CD14-positive monocyte (primary cell): ENCODE measurements at regions not wholly inside any gene's neighbourhood (a gene's known extent, or its start where the extent isn't known, plus 50 kb on each side); places are given as distances from the start of the nearest gene placed in this dataset.

Experiments used
- DNase-seq, 3 donors: peaks; one replicate each; pipeline ENCODE4 v3.0.0-alpha.2; 2011 to 2022
- H2AFZ ChIP-seq: 2 replicates; pipeline ENCODE4 v1.6.0; 2012; ENCODE audit warnings: mild to moderate bottlenecking, low read depth, low read length, inconsistent platforms; ENCODE audit not compliant: insufficient read depth, poor library complexity, severe bottlenecking
- H3K27ac ChIP-seq, 2 donors: 1 replicate in 1 of 2; 2 replicates in 1 of 2; pipeline ENCODE4 v1.5.1; 2012 to 2013; ENCODE audit warnings: low read length in 2 of 2, control low read depth in 1 of 2, inconsistent platforms in 1 of 2, low read depth in 1 of 2, mild to moderate bottlenecking in 1 of 2
- H3K27me3 ChIP-seq, 2 donors: one replicate each; pipeline versions ENCODE4 v1.6.0 to v1.6.1; 2011 to 2013; ENCODE audit warnings: low read length in 2 of 2; ENCODE audit not compliant: control insufficient read depth in 2 of 2, insufficient read depth in 2 of 2
- H3K36me3 ChIP-seq, 2 donors: replicated peaks in 1 of 2; 1 replicate in 1 of 2; 2 replicates in 1 of 2; pipeline versions ENCODE4 v1.5.1 to v1.6.1; 2012 to 2013; ENCODE audit warnings: low read length in 2 of 2, control low read depth in 1 of 2, inconsistent platforms in 1 of 2, mild to moderate bottlenecking in 1 of 2; ENCODE audit not compliant: insufficient read depth in 2 of 2, control insufficient read depth in 1 of 2
- H3K4me1 ChIP-seq, 2 donors: 1 replicate in 1 of 2; 2 replicates in 1 of 2; pipeline versions ENCODE4 v1.5.1 to v1.6.1; 2012 to 2013; ENCODE audit warnings: low read length in 2 of 2, control low read depth in 1 of 2, inconsistent platforms in 1 of 2, mild to moderate bottlenecking in 1 of 2, moderate library complexity in 1 of 2; ENCODE audit not compliant: insufficient read depth in 2 of 2, control insufficient read depth in 1 of 2
- H3K4me2 ChIP-seq: replicated peaks from 2 replicates; pipeline ENCODE3; 2012; ENCODE audit warnings: low read length, moderate library complexity, mild to moderate bottlenecking; ENCODE audit not compliant: poor library complexity, severe bottlenecking; ENCODE audit errors: extremely low read depth
- H3K4me3 ChIP-seq, 3 experiments: fragments of 200-600 bp in 1 of 3; sonication (generic) in 1 of 3; replicated peaks in 1 of 3; 1 replicate in 2 of 3; 2 replicates in 1 of 3; pipeline ENCODE4 v1.5.1; 2011 to 2013; ENCODE audit warnings: low read length in 3 of 3, mild to moderate bottlenecking in 3 of 3, control low read depth in 2 of 3, low read depth in 2 of 3, inconsistent platforms in 1 of 3, moderate library complexity in 1 of 3
- H3K79me2 ChIP-seq: 2 replicates; pipeline ENCODE4 v1.6.0; 2012; ENCODE audit warnings: mild to moderate bottlenecking, control low read depth, inconsistent platforms, low read length, moderate library complexity; ENCODE audit not compliant: insufficient read depth
- H3K9ac ChIP-seq: 2 replicates; pipeline ENCODE4 v1.6.0; 2017; ENCODE audit warnings: low read length, mild to moderate bottlenecking; ENCODE audit not compliant: insufficient read depth, poor library complexity, severe bottlenecking
- H3K9me3 ChIP-seq, 2 donors: replicated peaks in 1 of 2; 1 replicate in 1 of 2; 2 replicates in 1 of 2; pipeline versions ENCODE4 v1.5.1 to v1.6.1; 2012 to 2013; ENCODE audit warnings: low read length in 2 of 2, control low read depth in 1 of 2; ENCODE audit not compliant: control insufficient read depth in 1 of 2, insufficient read depth in 1 of 2
- H4K20me1 ChIP-seq: 2 replicates; pipeline ENCODE4 v1.6.0; 2012; ENCODE audit warnings: mild to moderate bottlenecking, low read length, control low read depth, moderate library complexity; ENCODE audit not compliant: insufficient read depth
- H3K27ac Mint-ChIP-seq, 7 donors: one replicate each; pipeline ENCODE4 v1.8.0; 2020; ENCODE audit warnings: mild to moderate bottlenecking in 7 of 7, mixed read lengths in 7 of 7, moderate library complexity in 6 of 7, inconsistent platforms in 2 of 7
- H3K27me3 Mint-ChIP-seq, 3 donors: one replicate each; pipeline ENCODE4 v1.8.0; 2021 to 2022; ENCODE audit warnings: low read depth in 3 of 3, mild to moderate bottlenecking in 3 of 3, mixed read lengths in 3 of 3, moderate library complexity in 3 of 3, inconsistent platforms in 1 of 3
- H3K36me3 Mint-ChIP-seq, 2 donors: one replicate each; pipeline ENCODE4 v1.8.0; 2020; ENCODE audit warnings: mixed read lengths in 2 of 2, inconsistent platforms in 1 of 2, mild to moderate bottlenecking in 1 of 2
- H3K4me1 Mint-ChIP-seq: one replicate; pipeline ENCODE4 v1.8.0; 2020; ENCODE audit warnings: mild to moderate bottlenecking, mixed read lengths
- H3K4me3 Mint-ChIP-seq, 2 donors: one replicate each; pipeline ENCODE4 v1.8.0; 2020; ENCODE audit warnings: mild to moderate bottlenecking in 2 of 2, mixed read lengths in 2 of 2, moderate library complexity in 1 of 2
- H3K9me3 Mint-ChIP-seq, 7 donors: one replicate each; pipeline ENCODE4 v1.8.0; 2020 to 2022; ENCODE audit warnings: mixed read lengths in 7 of 7, mild to moderate bottlenecking in 6 of 7, moderate library complexity in 6 of 7, inconsistent platforms in 2 of 7
- CTCF ChIP-seq: fragments of 200-600 bp; IDR thresholded peaks from one replicate; pipeline ENCODE4 v1.8.0; 2022; ENCODE audit warnings: antibody characterized with exemption, mild to moderate bottlenecking
- WGBS: methylation state at CpG from one replicate; pipeline ENCODE4 v1.1.5; 2013; ENCODE audit warnings: missing lambda C conversion rate; ENCODE audit not compliant: insufficient coverage; 5-methylcytosine and 5-hydroxymethylcytosine counted together
- intact Hi-C, 2 donors: fragments of 100-400 bp; cut with micrococcal nuclease; formaldehyde crosslinking; loops; one replicate each; pipeline versions ENCODE4 v1.15.0 to v1.15.1; 2023

GRCh38 chr1:68324316-68324715 lies 92.0 kb upstream of the WLS start:
- intact Hi-C loops, result no loop called here
- no peak for TF ChIP-seq CTCF
- Mint-ChIP-seq H3K9me3 (no peaks in the 10 kb centered on the region), H3K27me3 (peaks cover 0 to 2% (median 2%) of the 10 kb centered on the region in 3 donors), H3K4me3 (no peak overlapping the region), H3K4me1 (peaks cover 14% of the 10 kb centered on the region), H3K27ac (peak overlapping the region in 1 of 7 donors; percentile 7), H3K36me3 (no peaks in the 10 kb centered on the region)
- Histone ChIP-seq H3K27ac (no peak overlapping the region), H3K4me2 (no peak overlapping the region), H3K9me3 (no peaks in the 10 kb centered on the region), H2AFZ (no peak overlapping the region), H3K36me3 (no peaks in the 10 kb centered on the region), H4K20me1 (no peaks in the 10 kb centered on the region), H3K79me2 (no peaks in the 10 kb centered on the region), H3K27me3 (no peaks in the 10 kb centered on the region), H3K4me3 (no peak overlapping the region), H3K9ac (no peak overlapping the region), H3K4me1 (no peaks in the 10 kb centered on the region)
- WGBS, result 100% methylated on average over 1 of the region's 2 CpGs
- no peak for DNase-seq

- Histone ChIP-seq H2AFZ (no peak overlapping the region), H3K9me3 (no peaks in the 10 kb centered on the region), H3K4me2 (no peak overlapping the region), H3K4me3 (no peak overlapping the region), H3K4me1 (no peaks in the 10 kb centered on the region), H3K79me2 (no peaks in the 10 kb centered on the region), H3K27ac (no peak overlapping the region), H3K36me3 (no peaks in the 10 kb centered on the region), H3K9ac (no peak overlapping the region), H3K27me3 (no peaks in the 10 kb centered on the region), H4K20me1 (no peaks in the 10 kb centered on the region)
- Mint-ChIP-seq H3K27me3 (peaks cover 2 to 3% (median 2%) of the 10 kb centered on the region in 3 donors), H3K4me1 (peaks cover 14% of the 10 kb centered on the region), H3K9me3 (no peaks in the 10 kb centered on the region), H3K36me3 (no peaks in the 10 kb centered on the region), H3K27ac (no peak overlapping the region), H3K4me3 (no peak overlapping the region)
- intact Hi-C loops, result no loop called here
- no peak for DNase-seq
- TF ChIP-seq CTCF, result no peak
- 76% methylated on average over 14 of the region's 15 CpGs for WGBS
Measured at GRCh38 chr1:68322837-68323687, 90.7 kb upstream of the WLS start.
